Esophagus muscularis mucosa (tissue), 4 donors: ENCODE measurements at regions not wholly inside any gene's neighbourhood (a gene's known extent, or its start where the extent isn't known, plus 50 kb on each side); places are given as distances from the start of the nearest gene placed in this dataset.

Experiments
- DNase-seq: peaks from one replicate; pipeline ENCODE4 v3.0.0-alpha.2; 2017; ENCODE audit errors: extremely low spot score
- H3K27ac ChIP-seq, 4 donors: fragments of 200-600 bp; sonication (generic); replicated peaks in 1 of 4; 1 replicate in 3 of 4; 2 replicates in 1 of 4; pipeline ENCODE4 v1.5.1; 2016 to 2019; ENCODE audit warnings: mild to moderate bottlenecking in 1 of 4
- H3K27me3 ChIP-seq, 4 donors: fragments of 200-600 bp; sonication (generic); one replicate each; pipeline versions ENCODE4 v1.5.1 to v1.6.0; 2016 to 2019
- H3K36me3 ChIP-seq, 4 donors: fragments of 200-600 bp; sonication (generic); one replicate each; pipeline ENCODE4 v1.5.1; 2016 to 2019
- H3K4me1 ChIP-seq, 4 donors: fragments of 200-600 bp; sonication (generic); one replicate each; pipeline ENCODE4 v1.5.1; 2016 to 2019
- H3K4me3 ChIP-seq, 4 donors: fragments of 200-600 bp; sonication (generic); 1 replicate in 2 of 4; 2 replicates in 2 of 4; pipeline ENCODE4 v1.5.1; 2016 to 2019; ENCODE audit warnings: mild to moderate bottlenecking in 4 of 4, moderate library complexity in 1 of 4
- H3K9me3 ChIP-seq, 4 donors: fragments of 200-600 bp; sonication (generic); 1 replicate in 3 of 4; 2 replicates in 1 of 4; pipeline ENCODE4 v1.5.1; 2016 to 2019
- CTCF ChIP-seq, 3 experiments: fragments of 200-600 bp in 2 of 3; fragments of 450-650 bp in 1 of 3; sonication (generic) in 2 of 3; IDR thresholded peaks; one replicate each; pipeline ENCODE4 v1.5.1; 2017 to 2019; ENCODE audit warnings: antibody characterized with exemption in 3 of 3, mild to moderate bottlenecking in 2 of 3, moderate library complexity in 1 of 3
- EP300 ChIP-seq: sonication (generic); formaldehyde crosslinking; IDR thresholded peaks from one replicate; pipeline ENCODE4 v1.6.1; 2017; ENCODE audit warnings: antibody characterized with exemption
- POLR2A ChIP-seq: fragments of 450-650 bp; IDR thresholded peaks from one replicate; pipeline ENCODE4 v1.6.1; 2017; ENCODE audit warnings: antibody characterized with exemption, moderate library complexity, mild to moderate bottlenecking, low read depth
- POLR2AphosphoS5 ChIP-seq, 2 donors: sonication (generic); formaldehyde crosslinking; IDR thresholded peaks; one replicate each; pipeline ENCODE4 v1.6.1; 2017; ENCODE audit warnings: antibody characterized with exemption in 2 of 2
- WGBS: methylation state at CpG from one replicate; pipeline ENCODE4 v1.1.5; 2018; 5-methylcytosine and 5-hydroxymethylcytosine counted together
- intact Hi-C: fragments of 100-400 bp; cut with DNase I; formaldehyde crosslinking; loops from one replicate; pipeline ENCODE4 v1.15.1; 2023

- 44% methylated on average over 2 of the region's 2 CpGs for WGBS
- H3K36me3 ChIP-seq = no peaks in the 10 kb centered on the region
- H3K4me3 ChIP-seq = no peak overlapping the region
- no peaks in the 10 kb centered on the region for H3K9me3 ChIP-seq
- DNase-seq = no peak
- TF ChIP-seq EP300 (no peak), POLR2A (no peak)
- peaks cover 0 to 12% (median 4%) of the 10 kb centered on the region in 4 donors for H3K4me1 ChIP-seq
- H3K27me3 ChIP-seq = no peaks in the 10 kb centered on the region
- intact Hi-C loops = no loop called here
- H3K27ac ChIP-seq = no peak overlapping the region
These were observed 97.0 kb upstream of the CACNA1E start for GRCh38 chr1:181386340-181386739.

GRCh38 chr1:181386951-181387350 is 96.4 kb upstream of the CACNA1E start:
- 90% methylated on average over 5 of the region's 6 CpGs for WGBS

GRCh38 chr1:181387702-181388101 is 95.6 kb upstream of the CACNA1E start:
- Histone ChIP-seq H3K4me3 (no peak overlapping the region), H3K9me3 (no peaks in the 10 kb centered on the region), H3K4me1 (peaks cover 0 to 12% (median 4%) of the 10 kb centered on the region in 4 donors), H3K27ac (no peak overlapping the region), H3K27me3 (no peaks in the 10 kb centered on the region), H3K36me3 (no peaks in the 10 kb centered on the region)
- TF ChIP-seq POLR2AphosphoS5 (IDR thresholded peaks at IDR 0.05) (no peak), EP300 (no peak), CTCF (IDR thresholded peaks at IDR 0.05) (no peak), POLR2A (no peak)
- DNase-seq = no peak
- 96% methylated on average over 4 of the region's 4 CpGs for WGBS
- intact Hi-C loops = no loop called here

More at GRCh38 chr1:181386951-181387350, 96.4 kb upstream of the CACNA1E start:
- H3K4me3 ChIP-seq = no peak overlapping the region
- no peak for DNase-seq
- H3K36me3 ChIP-seq = no peaks in the 10 kb centered on the region
- H3K4me1 ChIP-seq = peaks cover 0 to 12% (median 4%) of the 10 kb centered on the region in 4 donors
- no peaks in the 10 kb centered on the region for H3K9me3 ChIP-seq
- intact Hi-C loops = no loop called here
- no peaks in the 10 kb centered on the region for H3K27me3 ChIP-seq
- H3K27ac ChIP-seq = no peak overlapping the region
- TF ChIP-seq POLR2AphosphoS5 (IDR thresholded peaks at IDR 0.05) (no peak), EP300 (no peak), CTCF (IDR thresholded peaks at IDR 0.05) (no peak), POLR2A (no peak)

DNA sequence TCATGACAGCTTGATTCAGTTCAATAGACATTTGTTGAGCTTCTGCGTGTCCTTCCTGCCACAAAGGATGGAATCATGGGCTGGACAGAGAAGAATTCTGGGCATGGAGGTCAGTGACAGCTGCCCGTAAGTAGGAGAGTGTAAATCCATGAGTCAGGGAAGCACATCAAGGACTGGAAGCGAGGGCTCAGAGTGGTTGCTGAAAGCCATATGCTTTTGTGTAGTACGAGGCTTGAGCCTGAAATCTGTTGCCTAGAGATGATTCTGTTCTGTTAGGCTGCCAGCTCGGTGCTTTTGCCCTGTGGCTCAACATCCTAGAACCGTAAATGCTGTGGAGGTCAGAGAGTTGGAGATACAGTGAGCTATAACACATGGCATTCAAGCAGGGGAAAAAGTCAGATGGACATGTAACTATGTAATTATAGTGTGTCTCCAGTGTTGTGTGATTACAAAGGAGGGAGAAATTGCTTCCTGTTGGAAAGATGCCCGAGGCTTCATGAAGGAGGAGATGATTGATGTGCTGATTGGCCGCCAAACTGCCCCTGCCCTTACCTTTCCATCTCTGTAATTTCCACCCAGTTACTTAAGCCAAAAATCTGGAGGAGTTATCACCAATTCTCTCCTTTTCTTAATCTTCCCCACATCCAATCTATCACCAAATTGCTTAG is 92.8 kb upstream of the CACNA1E start:
- intact Hi-C loops = no loop called here
- no peak overlapping the region for H3K4me3 ChIP-seq
- TF ChIP-seq POLR2AphosphoS5 (IDR thresholded peaks at IDR 0.05) (no peak), EP300 (no peak), POLR2A (no peak), CTCF (IDR thresholded peaks at IDR 0.05) (no peak)
- H3K27me3 ChIP-seq = no peaks in the 10 kb centered on the region
- DNase-seq = no peak
- H3K4me1 ChIP-seq = peaks cover 0 to 12% (median 4%) of the 10 kb centered on the region in 4 donors
- H3K9me3 ChIP-seq = no peaks in the 10 kb centered on the region
- H3K36me3 ChIP-seq = no peaks in the 10 kb centered on the region
- no peak overlapping the region for H3K27ac ChIP-seq
- WGBS = 45% methylated on average over 8 of the region's 8 CpGs

- no peaks in the 10 kb centered on the region for H3K27me3 ChIP-seq
- intact Hi-C loops = no loop called here
- TF ChIP-seq POLR2A (no peak), POLR2AphosphoS5 (IDR thresholded peaks at IDR 0.05) (no peak), CTCF (IDR thresholded peaks at IDR 0.05) (no peak), EP300 (no peak)
- H3K9me3 ChIP-seq = no peaks in the 10 kb centered on the region
- H3K4me1 ChIP-seq = peaks cover 0 to 8% (median 3%) of the 10 kb centered on the region in 4 donors
- no peak overlapping the region for H3K4me3 ChIP-seq
- no peaks in the 10 kb centered on the region for H3K36me3 ChIP-seq
- no peak for DNase-seq
- H3K27ac ChIP-seq = no peak overlapping the region
- 38% methylated on average over 5 of the region's 5 CpGs for WGBS
These were observed 91.9 kb upstream of the CACNA1E start for GRCh38 chr1:181391301-181391900.
